ENCODE measurements at regions not wholly inside any gene's neighbourhood (a gene's known extent, or its start where the extent isn't known, plus 50 kb on each side); places are given as distances from the start of the nearest gene placed in this dataset.

DNA sequence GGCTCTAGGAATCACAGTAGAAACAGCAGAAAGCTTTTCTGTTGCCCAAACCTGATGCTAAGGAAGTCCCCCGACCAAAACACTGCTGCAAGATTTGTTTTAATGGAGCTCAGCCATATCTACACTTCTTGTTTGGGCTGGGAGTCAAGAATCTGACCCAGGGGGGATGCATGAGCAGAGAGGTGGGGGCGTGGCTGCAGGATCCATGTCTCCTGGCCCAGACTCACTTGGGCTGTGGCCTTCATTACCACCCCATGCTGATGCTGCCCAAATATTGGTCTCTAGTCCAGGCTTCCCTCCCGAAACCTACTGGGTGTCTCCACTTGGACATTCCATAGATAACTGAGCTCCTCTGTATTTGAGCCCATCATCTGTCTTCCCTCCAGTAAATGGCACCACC is 361.5 kb upstream of the LARGE1 start:
- TF ChIP-seq POLR2A (IDR thresholded peaks at IDR 0.05; ENCODE audit: low read length) (no peak), GATA1 (IDR thresholded peaks at IDR 0.05; ENCODE audit: low read depth, low read length) (no peak)

Measured in erythroblast (primary cell).